ENCODE measurements at regions not wholly inside any gene's neighbourhood (a gene's known extent, or its start where the extent isn't known, plus 50 kb on each side); places are given as distances from the start of the nearest gene placed in this dataset.

GRCh38 chr6:80566361-80566760 lies 459.9 kb downstream of the BCKDHB start (continued):
- TF ChIP-seq CTCF (conservative IDR thresholded peaks at IDR 0.05; ENCODE audit: low read depth in 2 of 2) (no peak), ZNF462 (CRISPR knock-in tag; IDR thresholded peaks at IDR 0.05) (no peak), STAT1 (IDR thresholded peaks at IDR 0.05; ENCODE audit: unreplicated experiment) (no peak)

- H3K4me1 Mint-ChIP-seq, result peaks cover 5% of the 10 kb centered on the region; the same call in 2 of the 3 replicates
- H3K36me3 ChIP-seq (ENCODE audit: insufficient read depth), result no peaks in the 10 kb centered on the region
- no peaks in the 10 kb centered on the region for H3K4me1 ChIP-seq (ENCODE audit: insufficient read depth)
- DNase-seq (ENCODE audit: low spot score), result no peak
- no peak overlapping the region for H3K4me3 ChIP-seq
- H3K36me3 Mint-ChIP-seq (ENCODE audit: low read depth), result peaks cover 9% of the 10 kb centered on the region
- no peaks in the 10 kb centered on the region for H4K20me1 ChIP-seq (replicated peaks; ENCODE audit: insufficient read depth)
- no peak overlapping the region for H3K4me2 ChIP-seq
- no peak for ATAC-seq
- no peak overlapping the region for H3K27ac Mint-ChIP-seq
- no peaks in the 10 kb centered on the region for H3K79me2 ChIP-seq (replicated peaks; ENCODE audit: insufficient read depth)
- no peak overlapping the region for H3K27ac ChIP-seq (ENCODE audit: low read depth)
- peaks cover 23% of the 10 kb centered on the region for H3K9me3 Mint-ChIP-seq
- H3F3A ChIP-seq (replicated peaks; ENCODE audit: low read depth), result no peaks in the 10 kb centered on the region
- H2AFZ ChIP-seq, result peak overlapping the region; percentile 90; the same call in 1 of the 2 replicates
- no peaks in the 10 kb centered on the region for H3K27me3 ChIP-seq (ENCODE audit: insufficient read depth)
- no peak overlapping the region for H3K4me3 Mint-ChIP-seq
- 0 out of 2 replicates have a peak, but pooled peaks cover 15% of the 10 kb centered on the region for H3K9me2 ChIP-seq (ENCODE audit: insufficient read depth)
- peaks cover 3% of the 10 kb centered on the region for H3K27me3 Mint-ChIP-seq (ENCODE audit: insufficient read depth, low read depth, poor library complexity)
- TF ChIP-seq JUNB (IDR thresholded peaks at IDR 0.05; ENCODE audit: unreplicated experiment), result no peak
- no peak for TF ChIP-seq NANOG (IDR thresholded peaks at IDR 0.05; ENCODE audit: borderline replicate concordance)
- TF ChIP-seq STAT1 (IDR thresholded peaks at IDR 0.05; ENCODE audit: unreplicated experiment), result no peak
- TF ChIP-seq EZH2 (IDR thresholded peaks at IDR 0.05; ENCODE audit: low read depth, unreplicated experiment), result no peak
- no peak for TF ChIP-seq ZNF114 (CRISPR knock-in tag; IDR thresholded peaks at IDR 0.05)
- TF ChIP-seq CTCF (conservative IDR thresholded peaks at IDR 0.05; ENCODE audit: low read depth in 2 of 2), result no peak
- TF ChIP-seq CREB1 (CRISPR knock-in tag; IDR thresholded peaks at IDR 0.05; ENCODE audit: low read depth), result no peak
- TF ChIP-seq POLR2AphosphoS5 (IDR thresholded peaks at IDR 0.05; ENCODE audit: low read depth), result no peak
- no peak for TF ChIP-seq EZH2phosphoT487 (IDR thresholded peaks at IDR 0.05; ENCODE audit: unreplicated experiment)
- TF ChIP-seq ZNF331 (CRISPR knock-in tag; IDR thresholded peaks at IDR 0.05; ENCODE audit: low read depth), result no peak
Observed at GRCh38 chr6:80553071-80553740, 446.7 kb downstream of the BCKDHB start.

Measured in GM23338 (cell line).